ENCODE measurements at regions not wholly inside any gene's neighbourhood (a gene's known extent, or its start where the extent isn't known, plus 50 kb on each side); places are given as distances from the start of the nearest gene placed in this dataset.

DNA sequence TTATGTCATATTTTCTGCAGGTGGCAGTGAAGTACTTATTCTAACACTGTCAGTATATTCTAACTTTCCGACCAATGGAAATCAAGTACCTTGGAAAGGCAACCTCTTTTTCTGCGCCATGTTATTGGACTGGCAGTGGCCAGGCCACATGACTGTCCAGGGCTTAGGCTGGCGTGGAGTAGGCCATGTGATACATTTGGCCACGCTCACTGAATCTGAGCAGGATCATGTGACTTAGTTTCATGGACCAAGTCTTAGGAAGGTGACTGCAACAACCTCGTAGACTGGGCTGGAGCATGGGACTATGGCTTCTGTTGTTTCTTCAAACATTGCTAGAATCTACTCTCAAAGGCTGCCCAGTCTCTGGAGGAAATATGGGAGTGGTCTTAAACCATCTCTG lies 60.4 kb upstream of the HAAO start:
- Mint-ChIP-seq H3K36me3 (ENCODE audit: low read depth) (no peaks in the 10 kb centered on the region), H3K27me3 (no peaks in the 10 kb centered on the region), H3K27ac (no peak overlapping the region), H3K9me3 (no peaks in the 10 kb centered on the region), H3K4me1 (no peaks in the 10 kb centered on the region), H3K4me3 (no peak overlapping the region)
- no peak for DNase-seq
- ChIA-PET POLR2A (no interaction called here), CTCF (no interaction called here)

DNA sequence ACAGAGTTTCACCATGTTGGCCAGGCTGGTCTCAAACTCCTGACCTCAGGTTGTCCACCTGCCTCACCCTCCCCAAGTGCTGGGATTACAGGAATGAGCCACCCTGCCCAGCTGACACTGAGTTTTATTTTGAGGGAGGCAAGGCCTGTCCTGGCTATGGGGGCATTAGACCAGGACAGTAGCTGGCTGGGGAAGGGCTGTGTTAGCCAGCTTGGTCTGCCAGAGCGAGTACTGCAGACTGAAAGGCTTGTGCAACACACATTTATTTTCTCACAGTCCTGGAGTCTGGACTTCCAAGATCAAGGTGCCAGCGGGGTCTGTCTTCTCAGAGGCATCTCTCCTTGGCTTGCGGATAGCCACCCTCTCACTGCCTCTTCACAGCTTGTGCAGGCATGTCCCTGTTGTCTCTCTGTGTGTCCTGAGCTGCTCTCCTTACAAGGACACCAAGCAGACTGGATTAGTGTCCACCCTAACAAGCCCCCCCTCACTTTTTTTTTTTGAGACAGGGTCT lies 59.4 kb upstream of the HAAO start:
- no peak for DNase-seq
- ChIA-PET POLR2A (no interaction called here), CTCF (no interaction called here)
- no peaks in the 10 kb centered on the region for H3K36me3 Mint-ChIP-seq (ENCODE audit: low read depth)
- H3K4me1 Mint-ChIP-seq, result no peaks in the 10 kb centered on the region
- no peak overlapping the region for H3K4me3 Mint-ChIP-seq
- H3K27me3 Mint-ChIP-seq, result no peaks in the 10 kb centered on the region
- no peaks in the 10 kb centered on the region for H3K9me3 Mint-ChIP-seq
- H3K27ac Mint-ChIP-seq, result no peak overlapping the region

DNA sequence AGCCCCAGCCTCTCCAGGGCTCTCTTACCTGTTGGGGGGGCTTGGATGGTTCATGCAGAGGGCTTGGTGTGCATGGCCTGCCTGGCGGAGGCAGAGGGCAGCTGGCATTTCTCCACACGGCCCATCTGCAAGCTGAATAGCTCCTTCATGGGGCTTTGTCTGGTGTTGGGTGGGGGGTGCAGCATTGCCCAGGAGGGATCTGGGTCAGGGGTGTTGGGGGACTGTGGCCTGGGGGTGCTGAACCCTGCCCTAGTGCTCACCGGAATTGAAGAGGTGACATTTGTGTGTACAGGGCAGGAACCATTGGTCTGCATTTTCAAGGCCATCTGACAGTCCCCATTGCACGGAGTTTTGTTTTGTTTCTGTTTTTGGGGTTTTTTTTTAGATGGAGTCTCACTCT lies 58.8 kb upstream of the HAAO start:
- H3K4me3 Mint-ChIP-seq, result no peak overlapping the region
- ChIA-PET POLR2A (no interaction called here), CTCF (no interaction called here)
- no peaks in the 10 kb centered on the region for H3K9me3 Mint-ChIP-seq
- no peak for DNase-seq
- no peaks in the 10 kb centered on the region for H3K27me3 Mint-ChIP-seq
- no peaks in the 10 kb centered on the region for H3K4me1 Mint-ChIP-seq
- no peaks in the 10 kb centered on the region for H3K36me3 Mint-ChIP-seq (ENCODE audit: low read depth)
- no peak overlapping the region for H3K27ac Mint-ChIP-seq

DNA sequence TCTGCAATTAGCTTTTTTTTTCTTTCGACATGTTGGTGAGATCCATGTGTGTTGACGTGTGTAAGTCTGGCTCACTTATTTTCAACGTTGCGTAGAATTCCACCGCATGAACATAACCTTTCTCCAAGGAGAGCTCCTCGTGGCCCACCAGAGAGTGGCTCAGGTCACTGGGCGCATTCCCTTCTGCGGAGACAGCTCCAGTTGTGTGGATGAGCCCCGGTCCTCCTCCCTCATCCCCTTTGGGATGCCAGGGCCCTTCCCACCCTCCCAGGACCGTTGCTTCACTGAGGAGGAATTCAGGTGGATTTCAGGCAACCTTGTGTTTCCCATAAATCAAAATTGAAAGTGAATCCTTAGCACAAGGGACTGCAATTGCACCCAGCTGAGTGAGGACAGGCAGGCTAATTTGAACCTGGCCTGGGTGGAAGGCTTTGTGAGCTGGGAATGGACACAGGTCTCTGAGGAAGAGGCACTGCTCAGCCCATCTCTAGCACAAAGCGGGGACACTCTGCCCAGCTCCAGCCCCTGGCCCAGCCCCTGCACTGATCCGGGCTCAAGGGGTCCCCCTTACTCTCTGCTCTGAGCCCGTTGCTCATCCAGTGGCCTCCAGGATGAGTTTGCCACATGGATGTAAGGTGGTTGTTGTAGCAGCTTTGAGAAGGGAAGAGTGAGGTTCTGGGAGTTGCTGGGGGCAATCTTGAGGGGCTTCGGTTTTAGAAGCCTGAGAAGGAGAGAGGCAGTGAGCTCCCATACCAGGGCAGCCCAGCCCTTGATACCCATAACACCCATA lies 57.8 kb upstream of the HAAO start:
- ChIA-PET POLR2A (no interaction called here), CTCF (no interaction called here)
- Mint-ChIP-seq H3K4me3 (no peak overlapping the region), H3K27me3 (no peaks in the 10 kb centered on the region), H3K9me3 (no peaks in the 10 kb centered on the region), H3K36me3 (ENCODE audit: low read depth) (no peaks in the 10 kb centered on the region), H3K27ac (no peak overlapping the region), H3K4me1 (no peaks in the 10 kb centered on the region)
- DNase-seq, result no peak

DNA sequence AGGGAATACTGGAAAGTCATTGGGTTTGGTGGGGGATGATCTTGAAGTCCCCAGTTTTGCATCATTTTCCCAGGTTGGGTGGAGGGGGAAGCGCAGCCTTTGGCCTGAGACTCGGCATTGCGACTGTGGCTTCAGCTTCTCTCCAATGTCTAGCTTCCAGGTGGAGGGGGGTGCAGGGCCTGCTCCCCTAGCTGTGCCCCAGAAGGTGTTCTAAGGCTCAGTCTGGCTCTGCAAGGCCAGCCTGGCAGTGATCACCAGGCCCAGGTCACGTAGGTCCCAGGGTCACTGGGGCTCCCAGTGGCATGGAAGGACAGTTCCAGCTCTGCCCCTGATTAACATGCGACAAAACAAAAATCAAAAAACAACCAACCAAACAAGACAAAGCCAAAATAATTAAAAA lies 56.9 kb upstream of the HAAO start:
- no peaks in the 10 kb centered on the region for H3K27me3 Mint-ChIP-seq
- ChIA-PET CTCF (interaction anchor here (1.0 to 1.1 kb wide), 2 partner anchors 10 to 626 kb away, joined by 4 to 5 read pairs; no protein-coding TSS in a partner anchor), POLR2A (no interaction called here)
- no peak overlapping the region for H3K4me3 Mint-ChIP-seq
- DNase-seq, result no peak
- no peak overlapping the region for H3K27ac Mint-ChIP-seq
- H3K9me3 Mint-ChIP-seq, result no peaks in the 10 kb centered on the region
- no peaks in the 10 kb centered on the region for H3K4me1 Mint-ChIP-seq
- no peaks in the 10 kb centered on the region for H3K36me3 Mint-ChIP-seq (ENCODE audit: low read depth)

DNA sequence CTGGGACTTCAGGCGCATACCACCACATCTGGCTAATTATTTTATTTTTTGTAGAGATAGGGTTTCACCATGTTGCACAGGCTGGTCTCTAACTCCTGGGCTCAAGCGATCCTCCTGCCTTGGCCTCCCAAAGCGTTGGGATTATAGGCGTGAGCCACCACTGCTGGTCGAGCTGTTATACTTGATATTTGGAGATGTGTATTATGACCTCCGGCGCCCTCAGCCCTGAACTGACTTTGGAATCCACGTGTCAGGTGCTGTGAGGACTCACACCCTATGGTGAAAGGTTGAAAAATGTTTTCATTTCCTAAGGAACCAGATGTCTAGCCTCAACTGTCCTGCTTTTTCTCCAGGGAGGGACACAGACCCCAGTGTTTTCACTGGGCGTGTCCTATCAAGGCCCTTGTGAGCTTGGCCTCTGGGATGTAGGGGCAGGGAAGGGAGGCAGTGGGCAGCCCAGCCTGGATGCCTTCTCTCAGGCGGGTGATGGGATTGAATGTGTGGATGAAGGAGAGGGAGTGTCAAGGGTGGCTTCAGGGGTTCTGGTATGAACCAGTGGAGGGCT lies 56.4 kb upstream of the HAAO start:
- H3K4me3 Mint-ChIP-seq, result no peak overlapping the region
- no peak overlapping the region for H3K27ac Mint-ChIP-seq
- ChIA-PET CTCF (interaction anchor here (1.0 to 1.1 kb wide), 2 partner anchors 11 to 627 kb away, joined by 4 to 5 read pairs; no protein-coding TSS in a partner anchor), POLR2A (no interaction called here)
- H3K9me3 Mint-ChIP-seq, result no peaks in the 10 kb centered on the region
- DNase-seq, result no peak
- no peaks in the 10 kb centered on the region for H3K27me3 Mint-ChIP-seq
- H3K4me1 Mint-ChIP-seq, result no peaks in the 10 kb centered on the region
- no peaks in the 10 kb centered on the region for H3K36me3 Mint-ChIP-seq (ENCODE audit: low read depth)

DNA sequence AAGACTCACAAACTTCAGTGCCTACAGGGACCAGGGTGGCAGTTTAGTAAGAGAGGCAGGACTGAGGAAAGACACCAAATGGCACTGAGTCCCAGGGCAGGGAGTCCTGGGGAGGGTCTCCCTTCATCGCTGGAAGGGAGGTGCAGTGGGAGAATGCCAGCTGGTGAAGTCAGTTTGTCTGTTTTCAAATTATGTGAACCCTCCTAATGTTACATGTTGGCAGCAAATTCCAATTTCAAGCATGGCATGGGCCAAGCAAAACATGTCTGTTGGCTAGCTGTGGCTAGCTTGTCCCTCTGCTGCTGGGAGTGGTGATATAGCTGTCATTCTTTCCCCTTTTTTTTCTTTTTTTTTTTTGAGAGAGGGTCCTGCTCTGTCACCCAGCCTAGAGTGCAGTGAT lies 55.9 kb upstream of the HAAO start:
- CTCF ChIA-PET, result interaction anchor here (1.1 kb wide), 1 partner anchor 627 kb away, joined by 5 read pairs; no protein-coding TSS in a partner anchor
- POLR2A ChIA-PET, result no interaction called here
- H3K27ac Mint-ChIP-seq, result no peak overlapping the region
- no peak overlapping the region for H3K4me3 Mint-ChIP-seq
- no peak for DNase-seq
- H3K4me1 Mint-ChIP-seq, result no peaks in the 10 kb centered on the region
- H3K9me3 Mint-ChIP-seq, result no peaks in the 10 kb centered on the region
- H3K27me3 Mint-ChIP-seq, result peaks cover 2% of the 10 kb centered on the region
- H3K36me3 Mint-ChIP-seq (ENCODE audit: low read depth), result no peaks in the 10 kb centered on the region

DNA sequence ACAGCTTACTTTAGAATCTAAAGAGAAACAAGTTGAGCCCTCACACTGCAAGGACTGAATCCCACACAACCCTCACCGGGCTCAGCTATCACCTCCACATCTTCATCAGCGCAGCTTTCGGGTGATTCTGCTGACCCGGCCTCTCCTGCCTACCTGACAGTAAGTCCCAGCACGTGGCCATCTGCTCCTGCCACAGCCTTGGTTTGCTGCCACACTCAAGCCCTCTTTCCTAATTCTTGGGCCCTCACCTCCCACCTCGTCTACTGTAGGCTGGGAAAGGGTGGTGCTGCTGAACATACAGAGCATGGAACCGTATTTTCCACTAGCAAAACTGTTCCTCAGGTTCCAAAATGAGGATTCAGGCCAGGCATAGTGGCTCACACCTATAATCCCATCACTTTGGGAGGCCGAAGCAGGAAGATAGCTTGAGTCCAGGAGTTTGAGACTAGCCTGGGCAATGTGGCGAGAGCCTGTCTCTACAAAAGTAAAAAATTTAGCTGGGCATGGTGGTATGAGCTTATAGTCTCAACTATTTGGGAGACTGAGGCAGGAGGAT lies 55.3 kb upstream of the HAAO start:
- CTCF ChIA-PET, result no interaction called here
- H3K9me3 Mint-ChIP-seq, result no peaks in the 10 kb centered on the region
- no peak overlapping the region for H3K27ac Mint-ChIP-seq
- H3K4me3 Mint-ChIP-seq, result no peak overlapping the region
- no peak for DNase-seq
- POLR2A ChIA-PET, result no interaction called here
- H3K36me3 Mint-ChIP-seq (ENCODE audit: low read depth), result no peaks in the 10 kb centered on the region
- H3K4me1 Mint-ChIP-seq, result no peaks in the 10 kb centered on the region
- H3K27me3 Mint-ChIP-seq, result peaks cover 2% of the 10 kb centered on the region

DNA sequence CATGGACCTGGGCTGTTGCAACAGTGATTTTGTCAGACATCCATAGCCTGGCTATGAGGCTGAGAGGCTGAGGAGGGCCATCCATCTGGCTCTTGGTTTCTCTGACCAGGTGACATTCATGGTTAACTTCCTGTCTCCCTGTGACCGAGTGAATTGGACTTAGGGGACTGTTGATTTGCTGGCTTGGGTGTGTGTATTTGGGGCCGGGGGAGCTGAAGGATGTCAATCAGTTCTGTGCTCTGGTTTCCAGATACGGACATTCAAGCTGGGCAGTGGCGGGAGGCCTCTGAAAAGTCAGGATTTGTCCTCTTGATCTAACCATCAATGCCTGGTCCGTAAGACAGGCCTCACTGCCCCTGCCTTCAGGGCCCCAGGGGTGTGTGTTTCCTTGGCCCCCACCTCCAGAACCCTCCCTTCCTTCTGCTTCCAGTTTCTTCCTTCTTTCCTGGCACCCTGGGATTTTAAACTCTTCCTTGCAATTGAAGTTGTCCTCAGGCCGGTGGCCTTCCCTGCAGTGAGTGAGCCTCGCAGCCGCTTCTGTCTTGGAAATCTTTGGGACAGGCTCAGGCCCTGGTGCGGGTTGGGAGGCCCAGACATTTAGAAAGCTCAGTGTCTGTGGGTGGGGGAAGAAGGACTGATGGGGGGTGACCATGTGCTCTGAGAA lies 54.7 kb upstream of the HAAO start:
- Mint-ChIP-seq H3K4me1 (no peaks in the 10 kb centered on the region), H3K27me3 (peaks cover 2% of the 10 kb centered on the region), H3K27ac (no peak overlapping the region), H3K9me3 (no peaks in the 10 kb centered on the region), H3K36me3 (ENCODE audit: low read depth) (no peaks in the 10 kb centered on the region), H3K4me3 (no peak overlapping the region)
- CTCF ChIA-PET, result no interaction called here
- no peak for DNase-seq
- POLR2A ChIA-PET, result no interaction called here

DNA sequence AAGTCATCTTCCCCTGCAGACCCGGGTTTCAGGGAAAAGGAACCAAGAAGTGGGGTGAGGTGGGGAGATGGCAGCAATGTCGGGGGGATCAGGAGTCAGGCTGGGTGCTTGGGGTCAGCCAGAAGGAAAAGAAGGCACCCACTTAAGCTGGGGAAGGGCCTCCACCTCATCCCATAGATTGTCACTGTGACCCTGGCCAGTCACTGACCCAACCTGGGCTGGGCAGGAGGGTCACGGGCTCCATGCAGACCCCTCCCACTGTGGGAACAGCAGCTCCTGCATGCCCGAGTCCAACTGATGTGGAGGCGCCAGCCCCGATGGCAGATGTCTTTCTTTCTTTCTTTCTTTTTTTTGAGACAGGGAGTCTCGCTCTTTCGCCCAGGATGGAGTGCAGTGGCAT lies 53.6 kb upstream of the HAAO start:
- Mint-ChIP-seq H3K9me3 (no peaks in the 10 kb centered on the region), H3K27me3 (peaks cover 2% of the 10 kb centered on the region), H3K36me3 (ENCODE audit: low read depth) (no peaks in the 10 kb centered on the region), H3K27ac (no peak overlapping the region), H3K4me1 (no peaks in the 10 kb centered on the region), H3K4me3 (no peak overlapping the region)
- POLR2A ChIA-PET, result no interaction called here
- CTCF ChIA-PET, result interaction anchor here (1.0 kb wide), 1 partner anchor 12 kb away, joined by 3 read pairs; no protein-coding TSS in a partner anchor
- no peak for DNase-seq

DNA sequence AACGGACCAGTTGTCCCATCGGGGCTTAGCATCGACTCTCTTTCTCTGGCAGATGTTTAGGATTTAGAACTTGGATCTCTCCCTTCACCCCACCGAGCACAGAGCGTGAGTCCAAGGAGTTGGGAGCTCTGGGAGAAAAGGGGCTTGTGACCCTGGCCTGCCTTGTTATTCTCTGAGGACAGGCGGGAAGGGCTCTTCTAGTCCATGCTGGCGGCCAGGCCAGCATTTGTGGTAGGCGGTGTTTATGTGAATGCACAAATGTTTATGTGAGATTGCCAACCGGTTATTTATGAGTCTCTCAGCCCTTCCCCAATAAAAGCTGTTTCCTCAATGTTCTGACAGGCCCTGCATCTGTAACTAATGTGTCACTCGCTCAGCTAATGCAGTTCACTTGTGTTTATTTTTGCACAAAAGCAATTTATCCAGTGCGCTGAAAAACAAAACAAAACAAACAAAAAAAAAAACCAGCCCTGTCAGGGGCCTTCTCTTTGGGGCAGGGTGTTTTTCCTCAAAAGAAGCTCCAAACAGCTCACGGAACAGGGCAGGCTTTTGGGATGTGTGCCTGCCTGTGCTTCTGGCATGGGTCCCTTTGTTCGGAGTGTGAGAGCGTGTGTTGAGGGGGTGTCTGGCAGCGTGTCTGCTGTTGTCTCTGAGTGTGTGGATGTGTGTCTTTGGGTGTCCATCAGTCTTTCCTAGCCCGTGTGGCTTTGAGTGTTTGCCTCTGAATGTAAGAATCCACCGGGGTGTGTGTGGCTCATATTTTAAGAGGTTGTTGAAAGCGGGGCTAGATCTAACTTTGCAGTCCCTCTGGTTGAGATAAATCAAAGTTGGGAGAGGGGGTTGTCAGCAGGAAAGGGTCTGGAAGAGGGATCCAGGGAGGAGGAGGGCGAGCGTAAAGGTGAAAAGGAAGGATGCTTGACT lies 52.8 kb upstream of the HAAO start:
- DNase-seq, result no peak
- no peaks in the 10 kb centered on the region for H3K4me1 Mint-ChIP-seq
- H3K9me3 Mint-ChIP-seq, result no peaks in the 10 kb centered on the region
- POLR2A ChIA-PET, result no interaction called here
- CTCF ChIA-PET, result interaction anchor here (1.0 kb wide), 1 partner anchor 12 kb away, joined by 3 read pairs; no protein-coding TSS in a partner anchor
- no peak overlapping the region for H3K4me3 Mint-ChIP-seq
- peaks cover 2% of the 10 kb centered on the region for H3K27me3 Mint-ChIP-seq
- H3K36me3 Mint-ChIP-seq (ENCODE audit: low read depth), result no peaks in the 10 kb centered on the region
- no peak overlapping the region for H3K27ac Mint-ChIP-seq

DNA sequence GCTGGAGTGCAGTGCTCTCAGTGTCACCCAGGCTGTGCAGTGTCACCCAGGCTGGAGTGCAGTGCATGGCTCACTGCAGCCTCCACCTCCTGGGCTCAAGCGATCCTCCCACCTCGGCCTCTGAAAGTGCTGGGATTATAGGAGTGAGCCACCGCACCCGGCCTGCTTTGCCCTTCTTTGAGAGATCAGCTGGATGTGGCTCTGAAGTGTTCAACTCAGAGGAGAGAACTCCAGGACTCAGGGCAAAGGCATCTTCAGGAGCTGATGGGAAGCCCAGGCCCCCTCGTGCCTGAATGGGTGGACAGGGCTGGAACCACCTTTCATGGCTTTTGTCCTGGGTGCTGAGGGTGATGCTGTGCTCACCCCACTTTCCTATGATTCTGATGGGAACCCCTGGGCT lies 52.0 kb upstream of the HAAO start:
- ChIA-PET POLR2A (no interaction called here), CTCF (no interaction called here)
- Mint-ChIP-seq H3K4me1 (no peaks in the 10 kb centered on the region), H3K36me3 (ENCODE audit: low read depth) (no peaks in the 10 kb centered on the region), H3K27ac (no peak overlapping the region), H3K27me3 (peaks cover 2% of the 10 kb centered on the region), H3K4me3 (no peak overlapping the region), H3K9me3 (no peaks in the 10 kb centered on the region)
- no peak for DNase-seq

DNA sequence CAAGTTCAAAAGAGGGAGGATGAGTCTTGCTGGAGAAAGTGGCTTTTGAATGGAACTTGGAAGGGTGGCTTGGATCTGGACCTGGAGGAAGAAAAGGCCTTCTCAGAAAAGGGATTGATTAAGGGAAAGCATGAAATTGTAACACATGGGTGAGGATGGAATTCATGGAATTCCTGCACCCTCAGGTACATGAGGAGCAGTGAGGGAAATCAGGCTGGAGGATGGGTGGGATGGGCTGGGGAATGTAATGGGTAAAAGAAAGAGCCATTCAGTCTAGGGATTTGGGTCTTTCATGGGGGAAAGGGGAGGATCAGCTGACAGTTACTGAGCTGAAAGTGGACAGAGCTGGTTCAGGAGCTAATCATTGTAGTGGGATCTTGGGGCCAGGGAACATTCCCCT lies 51.2 kb upstream of the HAAO start:
- no peaks in the 10 kb centered on the region for H3K9me3 Mint-ChIP-seq
- ChIA-PET CTCF (no interaction called here), POLR2A (no interaction called here)
- no peaks in the 10 kb centered on the region for H3K4me1 Mint-ChIP-seq
- H3K27ac Mint-ChIP-seq, result no peak overlapping the region
- no peaks in the 10 kb centered on the region for H3K36me3 Mint-ChIP-seq (ENCODE audit: low read depth)
- H3K27me3 Mint-ChIP-seq, result peaks cover 2% of the 10 kb centered on the region
- H3K4me3 Mint-ChIP-seq, result no peak overlapping the region
- no peak for DNase-seq

Measured in activated CD4-positive, alpha-beta memory T cell treated with anti-CD3 and anti-CD28 coated beads, Interleukin-2, amount 10 ng/mL, durations not matched to agents 7 days and 5 days (primary cell).